ENCODE measurements at regions not wholly inside any gene's neighbourhood (a gene's known extent, or its start where the extent isn't known, plus 50 kb on each side); places are given as distances from the start of the nearest gene placed in this dataset.

DNA sequence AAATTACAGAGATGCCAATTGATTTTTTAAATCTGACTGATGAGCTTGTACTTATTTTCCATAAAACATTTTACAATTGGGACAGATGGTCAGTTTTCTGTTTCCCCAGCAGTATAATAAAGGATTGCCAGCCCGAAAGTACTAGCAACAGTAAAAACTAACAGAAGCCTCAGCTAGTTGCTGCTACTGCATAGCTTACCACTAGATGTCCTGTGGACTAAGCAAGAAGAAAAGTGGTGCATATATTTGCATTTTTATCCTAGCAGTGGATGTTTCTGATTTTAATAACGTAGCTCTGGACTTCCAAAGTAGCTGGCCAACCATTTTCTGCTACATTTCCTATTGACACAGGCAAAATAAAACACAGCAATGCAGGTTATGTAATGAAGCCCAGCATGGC, 241.5 kb downstream of the BARHL2 start:
- ChIA-PET CTCF (ENCODE audit: low intra/inter-chr PET ratio, low total read pairs) (no interaction called here), POLR2A (no interaction called here)
- no peaks in the 10 kb centered on the region for H3K4me1 ChIP-seq (ENCODE audit: insufficient read depth, low read length)
- no peak overlapping the region for H3K4me3 ChIP-seq (replicated peaks in 1 of 3; ENCODE audit: insufficient read depth in 1 of 3, low read depth in 2 of 3, low read length in 3 of 3)
- H2AFZ ChIP-seq (ENCODE audit: low read length), result no peak overlapping the region
- WGBS (ENCODE audit: low lambda C conversion rate), result 6% methylated on average over 2 of the region's 2 CpGs
- no peak for FAIRE-seq
- no peak overlapping the region for H3K9ac ChIP-seq (ENCODE audit: insufficient read depth, low read depth, low read length)
- no peaks in the 10 kb centered on the region for H3K27me3 ChIP-seq (ENCODE audit: control insufficient read depth in 1 of 2, insufficient read depth in 2 of 2, low read length in 2 of 2)
- in situ Hi-C loops (cut with HindIII; ENCODE audit: extremely low pct_ligation_motif_present, low pct_unique_long_range_greater_than_20kb), result no loop called here
- intact Hi-C loops (cut with micrococcal nuclease; ENCODE audit: unreplicated experiment), result no loop called here
- no peak overlapping the region for H3K4me2 ChIP-seq (ENCODE audit: low read depth, low read length)
- H4K20me1 ChIP-seq (ENCODE audit: insufficient read depth, low read length), result no peaks in the 10 kb centered on the region
- no TSS peak for BruUV-seq (replicated peaks)
- no peak overlapping the region for H3K27ac ChIP-seq (ENCODE audit: extremely low read length, insufficient read depth, low read length)
- ATAC-seq, result no peak
- H3K36me3 ChIP-seq (replicated peaks in 1 of 2; ENCODE audit: control insufficient read depth in 1 of 2, insufficient read depth in 2 of 2, low read length in 2 of 2), result no peaks in the 10 kb centered on the region
- DNase-seq (ENCODE audit: low spot score), result no peak
- H3K9me3 ChIP-seq (ENCODE audit: low read length), result no peaks in the 10 kb centered on the region
- TF ChIP-seq ZNF20 (CRISPR knock-in tag; IDR thresholded peaks at IDR 0.05) (no peak), RELA (CRISPR knock-in tag; IDR thresholded peaks at IDR 0.05) (no peak), TGIF2 (CRISPR knock-in tag; IDR thresholded peaks at IDR 0.05) (no peak), PHF8 (CRISPR knock-in tag; IDR thresholded peaks at IDR 0.05) (no peak), ZNF564 (CRISPR knock-in tag; IDR thresholded peaks at IDR 0.05) (no peak), HMGA1 (CRISPR knock-in tag; conservative IDR thresholded peaks at IDR 0.05) (no peak), TOE1 (CRISPR knock-in tag; IDR thresholded peaks at IDR 0.05) (no peak)
- TF ChIP-seq, protein P1, sequence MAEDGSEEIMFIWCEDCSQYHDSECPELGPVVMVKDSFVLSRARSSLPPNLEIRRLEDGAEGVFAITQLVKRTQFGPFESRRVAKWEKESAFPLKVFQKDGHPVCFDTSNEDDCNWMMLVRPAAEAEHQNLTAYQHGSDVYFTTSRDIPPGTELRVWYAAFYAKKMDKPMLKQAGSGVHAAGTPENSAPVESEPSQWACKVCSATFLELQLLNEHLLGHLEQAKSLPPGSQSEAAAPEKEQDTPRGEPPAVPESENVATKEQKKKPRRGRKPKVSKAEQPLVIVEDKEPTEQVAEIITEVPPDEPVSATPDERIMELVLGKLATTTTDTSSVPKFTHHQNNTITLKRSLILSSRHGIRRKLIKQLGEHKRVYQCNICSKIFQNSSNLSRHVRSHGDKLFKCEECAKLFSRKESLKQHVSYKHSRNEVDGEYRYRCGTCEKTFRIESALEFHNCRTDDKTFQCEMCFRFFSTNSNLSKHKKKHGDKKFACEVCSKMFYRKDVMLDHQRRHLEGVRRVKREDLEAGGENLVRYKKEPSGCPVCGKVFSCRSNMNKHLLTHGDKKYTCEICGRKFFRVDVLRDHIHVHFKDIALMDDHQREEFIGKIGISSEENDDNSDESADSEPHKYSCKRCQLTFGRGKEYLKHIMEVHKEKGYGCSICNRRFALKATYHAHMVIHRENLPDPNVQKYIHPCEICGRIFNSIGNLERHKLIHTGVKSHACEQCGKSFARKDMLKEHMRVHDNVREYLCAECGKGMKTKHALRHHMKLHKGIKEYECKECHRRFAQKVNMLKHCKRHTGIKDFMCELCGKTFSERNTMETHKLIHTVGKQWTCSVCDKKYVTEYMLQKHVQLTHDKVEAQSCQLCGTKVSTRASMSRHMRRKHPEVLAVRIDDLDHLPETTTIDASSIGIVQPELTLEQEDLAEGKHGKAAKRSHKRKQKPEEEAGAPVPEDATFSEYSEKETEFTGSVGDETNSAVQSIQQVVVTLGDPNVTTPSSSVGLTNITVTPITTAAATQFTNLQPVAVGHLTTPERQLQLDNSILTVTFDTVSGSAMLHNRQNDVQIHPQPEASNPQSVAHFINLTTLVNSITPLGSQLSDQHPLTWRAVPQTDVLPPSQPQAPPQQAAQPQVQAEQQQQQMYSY (CRISPR knock-in tag; IDR thresholded peaks at IDR 0.05), result no peak
- TF ChIP-seq, protein P2, sequence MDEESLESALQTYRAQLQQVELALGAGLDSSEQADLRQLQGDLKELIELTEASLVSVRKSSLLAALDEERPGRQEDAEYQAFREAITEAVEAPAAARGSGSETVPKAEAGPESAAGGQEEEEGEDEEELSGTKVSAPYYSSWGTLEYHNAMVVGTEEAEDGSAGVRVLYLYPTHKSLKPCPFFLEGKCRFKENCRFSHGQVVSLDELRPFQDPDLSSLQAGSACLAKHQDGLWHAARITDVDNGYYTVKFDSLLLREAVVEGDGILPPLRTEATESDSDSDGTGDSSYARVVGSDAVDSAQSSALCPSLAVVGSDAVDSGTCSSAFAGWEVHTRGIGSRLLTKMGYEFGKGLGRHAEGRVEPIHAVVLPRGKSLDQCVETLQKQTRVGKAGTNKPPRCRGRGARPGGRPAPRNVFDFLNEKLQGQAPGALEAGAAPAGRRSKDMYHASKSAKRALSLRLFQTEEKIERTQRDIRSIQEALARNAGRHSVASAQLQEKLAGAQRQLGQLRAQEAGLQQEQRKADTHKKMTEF (CRISPR knock-in tag; IDR thresholded peaks at IDR 0.05), result no peak
- TF ChIP-seq, protein P3, sequence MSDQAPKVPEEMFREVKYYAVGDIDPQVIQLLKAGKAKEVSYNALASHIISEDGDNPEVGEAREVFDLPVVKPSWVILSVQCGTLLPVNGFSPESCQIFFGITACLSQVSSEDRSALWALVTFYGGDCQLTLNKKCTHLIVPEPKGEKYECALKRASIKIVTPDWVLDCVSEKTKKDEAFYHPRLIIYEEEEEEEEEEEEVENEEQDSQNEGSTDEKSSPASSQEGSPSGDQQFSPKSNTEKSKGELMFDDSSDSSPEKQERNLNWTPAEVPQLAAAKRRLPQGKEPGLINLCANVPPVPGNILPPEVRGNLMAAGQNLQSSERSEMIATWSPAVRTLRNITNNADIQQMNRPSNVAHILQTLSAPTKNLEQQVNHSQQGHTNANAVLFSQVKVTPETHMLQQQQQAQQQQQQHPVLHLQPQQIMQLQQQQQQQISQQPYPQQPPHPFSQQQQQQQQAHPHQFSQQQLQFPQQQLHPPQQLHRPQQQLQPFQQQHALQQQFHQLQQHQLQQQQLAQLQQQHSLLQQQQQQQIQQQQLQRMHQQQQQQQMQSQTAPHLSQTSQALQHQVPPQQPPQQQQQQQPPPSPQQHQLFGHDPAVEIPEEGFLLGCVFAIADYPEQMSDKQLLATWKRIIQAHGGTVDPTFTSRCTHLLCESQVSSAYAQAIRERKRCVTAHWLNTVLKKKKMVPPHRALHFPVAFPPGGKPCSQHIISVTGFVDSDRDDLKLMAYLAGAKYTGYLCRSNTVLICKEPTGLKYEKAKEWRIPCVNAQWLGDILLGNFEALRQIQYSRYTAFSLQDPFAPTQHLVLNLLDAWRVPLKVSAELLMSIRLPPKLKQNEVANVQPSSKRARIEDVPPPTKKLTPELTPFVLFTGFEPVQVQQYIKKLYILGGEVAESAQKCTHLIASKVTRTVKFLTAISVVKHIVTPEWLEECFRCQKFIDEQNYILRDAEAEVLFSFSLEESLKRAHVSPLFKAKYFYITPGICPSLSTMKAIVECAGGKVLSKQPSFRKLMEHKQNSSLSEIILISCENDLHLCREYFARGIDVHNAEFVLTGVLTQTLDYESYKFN (CRISPR knock-in tag; conservative IDR thresholded peaks at IDR 0.05), result no peak
- H3K79me2 ChIP-seq (ENCODE audit: insufficient read depth, low read length), result no peaks in the 10 kb centered on the region

All from HepG2 (cell line).